ENCODE measurements at regions not wholly inside any gene's neighbourhood (a gene's known extent, or its start where the extent isn't known, plus 50 kb on each side); places are given as distances from the start of the nearest gene placed in this dataset.
"Not testable (repeated sequence)": the region's sequence is repeated elsewhere in the genome, so short reads cannot be mapped to it uniquely, and the experiment has no call there.

- no peak for DNase-seq (ENCODE audit: low read depth, low spot score)
Observed at GRCh38 chr13:111064661-111065060, 50.4 kb upstream of the ARHGEF7 start.

- no peak for DNase-seq (ENCODE audit: low read depth, low spot score)
Observed at GRCh38 chr13:111062966-111063365, 52.1 kb upstream of the ARHGEF7 start.

- no peak for DNase-seq (ENCODE audit: low read depth, low spot score)
Observed at GRCh38 chr13:111062305-111062704, 52.8 kb upstream of the ARHGEF7 start.

GRCh38 chr13:111061358-111062045 lies 53.6 kb upstream of the ARHGEF7 start:
- no peak for DNase-seq (ENCODE audit: low read depth, low spot score)

GRCh38 chr13:111060237-111060919 lies 54.7 kb upstream of the ARHGEF7 start:
- no peak for DNase-seq (ENCODE audit: low read depth, low spot score)

- no peak for DNase-seq (ENCODE audit: low read depth, low spot score)
Observed at GRCh38 chr13:111058796-111059506, 56.2 kb upstream of the ARHGEF7 start.

GRCh38 chr13:111058339-111058738 lies 56.8 kb upstream of the ARHGEF7 start:
- DNase-seq (ENCODE audit: low read depth, low spot score): not testable (repeated sequence)

- not testable (repeated sequence) for DNase-seq (ENCODE audit: low read depth, low spot score)
Observed at GRCh38 chr13:111051726-111052232, 63.3 kb upstream of the ARHGEF7 start.

GRCh38 chr13:111051041-111051725 lies 63.9 kb upstream of the ARHGEF7 start:
- no peak for DNase-seq (ENCODE audit: low read depth, low spot score)

- DNase-seq (ENCODE audit: low read depth, low spot score): no peak
Observed at GRCh38 chr13:111050539-111050879, 64.6 kb upstream of the ARHGEF7 start.

- DNase-seq (ENCODE audit: low read depth, low spot score): no peak
Observed at GRCh38 chr13:111049791-111050538, 65.1 kb upstream of the ARHGEF7 start.

- no peak for DNase-seq (ENCODE audit: low read depth, low spot score)
Observed at GRCh38 chr13:111048387-111048786, 66.7 kb upstream of the ARHGEF7 start.

GRCh38 chr13:111047326-111047725 lies 67.8 kb upstream of the ARHGEF7 start:
- DNase-seq (ENCODE audit: low read depth, low spot score): no peak

- no peak for DNase-seq (ENCODE audit: low read depth, low spot score)
Observed at GRCh38 chr13:111046590-111047141, 68.4 kb upstream of the ARHGEF7 start.

- no peak for DNase-seq (ENCODE audit: low read depth, low spot score)
Observed at GRCh38 chr13:111045170-111045569, 69.9 kb upstream of the ARHGEF7 start.

GRCh38 chr13:111044087-111044830 lies 70.9 kb upstream of the ARHGEF7 start:
- DNase-seq (ENCODE audit: low read depth, low spot score): no peak

- no peak for DNase-seq (ENCODE audit: low read depth, low spot score)
Observed at GRCh38 chr13:111043575-111043982, 71.5 kb upstream of the ARHGEF7 start.

GRCh38 chr13:111042661-111043226 lies 72.4 kb upstream of the ARHGEF7 start:
- DNase-seq (ENCODE audit: low read depth, low spot score): no peak

- DNase-seq (ENCODE audit: low read depth, low spot score): no peak
Observed at GRCh38 chr13:111040830-111041229, 74.3 kb upstream of the ARHGEF7 start.

- no peak for DNase-seq (ENCODE audit: low read depth, low spot score)
Observed at GRCh38 chr13:111039735-111040134, 75.4 kb upstream of the ARHGEF7 start.
